ENCODE measurements at regions not wholly inside any gene's neighbourhood (a gene's known extent, or its start where the extent isn't known, plus 50 kb on each side); places are given as distances from the start of the nearest gene placed in this dataset.
"Not testable (repeated sequence)": the region's sequence is repeated elsewhere in the genome, so short reads cannot be mapped to it uniquely, and the experiment has no call there.

GRCh38 chrX:28158019-28158777, 176.9 kb upstream of the DCAF8L1 start:
- no peak for DNase-seq (ENCODE audit: low spot score, unreplicated experiment)
- Mint-ChIP-seq H3K4me1 (ENCODE audit: low read depth) (no peaks in the 10 kb centered on the region), H3K27ac (no peak overlapping the region), H3K9me3 (ENCODE audit: low read depth) (no peaks in the 10 kb centered on the region), H3K36me3 (ENCODE audit: insufficient read depth) (no peaks in the 10 kb centered on the region), H3K27me3 (no peaks in the 10 kb centered on the region), H3K4me3 (ENCODE audit: low read depth) (no peak overlapping the region)
- no peak for TF ChIP-seq CTCF (IDR thresholded peaks at IDR 0.05; ENCODE audit: unreplicated experiment)

DNA sequence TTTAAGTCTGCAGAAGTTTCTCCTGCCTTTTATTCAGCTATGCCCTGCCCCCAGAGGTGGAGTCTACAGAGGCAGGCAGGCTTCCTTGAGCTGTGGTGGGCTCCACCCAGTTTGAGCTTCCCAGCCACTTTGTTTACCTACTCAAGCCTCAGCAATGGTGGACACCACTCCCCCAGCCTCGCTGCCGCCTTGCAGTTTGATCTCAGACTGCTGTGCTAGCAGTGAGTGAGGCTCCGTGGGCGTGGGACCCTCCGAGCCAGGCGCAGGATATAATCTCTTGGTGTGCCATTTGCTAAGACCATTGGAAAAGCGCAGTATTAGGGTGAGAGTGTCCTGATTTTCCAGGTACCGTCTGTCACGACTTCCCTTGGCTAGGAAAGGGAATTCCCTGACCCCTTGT, 171.0 kb upstream of the DCAF8L1 start:
- not testable (repeated sequence) for H3K36me3 Mint-ChIP-seq (ENCODE audit: insufficient read depth); H3K4me1 Mint-ChIP-seq (ENCODE audit: low read depth); H3K4me3 Mint-ChIP-seq (ENCODE audit: low read depth); H3K27me3 Mint-ChIP-seq; H3K27ac Mint-ChIP-seq; DNase-seq (ENCODE audit: low spot score, unreplicated experiment)
- peaks cover 12% of the 10 kb centered on the region for H3K9me3 Mint-ChIP-seq (ENCODE audit: low read depth)

- no peak overlapping the region for H3K4me3 Mint-ChIP-seq (ENCODE audit: low read depth)
- H3K27me3 Mint-ChIP-seq: no peaks in the 10 kb centered on the region
- H3K9me3 Mint-ChIP-seq (ENCODE audit: low read depth): no peaks in the 10 kb centered on the region
- H3K36me3 Mint-ChIP-seq (ENCODE audit: insufficient read depth): no peaks in the 10 kb centered on the region
- peaks cover 7% of the 10 kb centered on the region for H3K4me1 Mint-ChIP-seq (ENCODE audit: low read depth)
- DNase-seq (ENCODE audit: low spot score, unreplicated experiment): no peak
- H3K27ac Mint-ChIP-seq: no peak overlapping the region
- no peak for TF ChIP-seq CTCF (IDR thresholded peaks at IDR 0.05; ENCODE audit: unreplicated experiment)
Observed at GRCh38 chrX:28135378-28136047, 154.3 kb upstream of the DCAF8L1 start.

DNA sequence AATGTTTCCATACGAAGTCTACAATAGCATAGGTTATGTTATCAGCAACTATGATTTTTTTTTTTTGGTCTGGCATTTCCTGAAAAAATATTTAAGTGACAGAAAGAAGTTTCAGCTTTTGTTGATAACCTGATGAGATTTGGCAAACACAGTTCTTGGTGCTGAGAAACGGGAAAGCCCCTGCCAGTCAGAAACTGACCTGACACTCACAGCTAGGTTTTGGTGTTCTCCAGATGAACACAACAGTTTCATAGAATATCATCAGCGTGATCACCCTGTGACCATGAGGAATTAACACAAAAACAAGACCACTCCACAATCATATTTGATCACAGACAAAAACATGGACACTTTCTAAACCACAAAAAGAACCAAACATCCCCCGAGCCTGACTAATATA, 152.5 kb upstream of the DCAF8L1 start:
- no peak for TF ChIP-seq CTCF (IDR thresholded peaks at IDR 0.05; ENCODE audit: unreplicated experiment)
- H3K9me3 Mint-ChIP-seq (ENCODE audit: low read depth): peaks cover 4% of the 10 kb centered on the region
- H3K4me3 Mint-ChIP-seq (ENCODE audit: low read depth): no peak overlapping the region
- no peak overlapping the region for H3K27ac Mint-ChIP-seq
- no peak for DNase-seq (ENCODE audit: low spot score, unreplicated experiment)
- H3K4me1 Mint-ChIP-seq (ENCODE audit: low read depth): peaks cover 7% of the 10 kb centered on the region
- no peaks in the 10 kb centered on the region for H3K36me3 Mint-ChIP-seq (ENCODE audit: insufficient read depth)
- H3K27me3 Mint-ChIP-seq: no peaks in the 10 kb centered on the region

GRCh38 chrX:28127662-28128061, 146.4 kb upstream of the DCAF8L1 start:
- peaks cover 15% of the 10 kb centered on the region for H3K4me1 Mint-ChIP-seq (ENCODE audit: low read depth)
- no peaks in the 10 kb centered on the region for H3K36me3 Mint-ChIP-seq (ENCODE audit: insufficient read depth)
- no peak for DNase-seq (ENCODE audit: low spot score, unreplicated experiment)
- no peaks in the 10 kb centered on the region for H3K27me3 Mint-ChIP-seq
- no peak overlapping the region for H3K4me3 Mint-ChIP-seq (ENCODE audit: low read depth)
- TF ChIP-seq CTCF (IDR thresholded peaks at IDR 0.05; ENCODE audit: unreplicated experiment): no peak
- peak overlapping the region; percentile 25 for H3K27ac Mint-ChIP-seq
- peaks cover 12% of the 10 kb centered on the region for H3K9me3 Mint-ChIP-seq (ENCODE audit: low read depth)

GRCh38 chrX:28126886-28127285, 145.6 kb upstream of the DCAF8L1 start:
- Mint-ChIP-seq H3K27ac (no peak overlapping the region), H3K9me3 (ENCODE audit: low read depth) (peaks cover 12% of the 10 kb centered on the region), H3K27me3 (no peaks in the 10 kb centered on the region), H3K36me3 (ENCODE audit: insufficient read depth) (no peaks in the 10 kb centered on the region), H3K4me1 (ENCODE audit: low read depth) (peaks cover 15% of the 10 kb centered on the region), H3K4me3 (ENCODE audit: low read depth) (no peak overlapping the region)
- no peak for TF ChIP-seq CTCF (IDR thresholded peaks at IDR 0.05; ENCODE audit: unreplicated experiment)
- no peak for DNase-seq (ENCODE audit: low spot score, unreplicated experiment)

Measured in progenitor cell of endocrine pancreas (in vitro differentiated cells).